HG03378 (cell line): ENCODE measurements at regions not wholly inside any gene's neighbourhood (a gene's known extent, or its start where the extent isn't known, plus 50 kb on each side); places are given as distances from the start of the nearest gene placed in this dataset.

ENCODE experiments used
- ATAC-seq: cut with Tn5 transposase; IDR thresholded peaks from one replicate; pipeline ENCODE4 v1.9.1; 2021; ENCODE audit warnings: mild to moderate bottlenecking, moderate library complexity; ENCODE audit not compliant: unreplicated experiment

DNA sequence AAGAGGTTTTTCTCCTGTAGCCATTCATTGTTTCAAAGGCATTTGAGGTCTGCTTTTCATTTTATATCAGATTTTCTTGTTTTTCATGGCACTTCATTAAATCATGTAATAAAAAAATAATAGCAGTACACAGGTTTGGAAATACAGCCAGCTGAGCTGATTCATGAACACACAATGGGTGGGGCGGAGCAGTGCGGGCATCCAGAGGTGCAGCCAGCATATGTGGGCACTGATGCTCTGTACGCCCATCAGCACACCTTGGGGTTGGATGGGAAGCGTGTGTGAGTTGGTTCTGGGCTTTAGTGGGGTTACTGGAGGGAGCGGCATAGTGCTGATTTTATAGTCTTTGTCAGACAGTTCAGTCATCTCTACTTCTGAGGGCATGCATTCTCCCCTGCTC lies 54.2 kb upstream of the IRX4 start:
- no peak for ATAC-seq

DNA sequence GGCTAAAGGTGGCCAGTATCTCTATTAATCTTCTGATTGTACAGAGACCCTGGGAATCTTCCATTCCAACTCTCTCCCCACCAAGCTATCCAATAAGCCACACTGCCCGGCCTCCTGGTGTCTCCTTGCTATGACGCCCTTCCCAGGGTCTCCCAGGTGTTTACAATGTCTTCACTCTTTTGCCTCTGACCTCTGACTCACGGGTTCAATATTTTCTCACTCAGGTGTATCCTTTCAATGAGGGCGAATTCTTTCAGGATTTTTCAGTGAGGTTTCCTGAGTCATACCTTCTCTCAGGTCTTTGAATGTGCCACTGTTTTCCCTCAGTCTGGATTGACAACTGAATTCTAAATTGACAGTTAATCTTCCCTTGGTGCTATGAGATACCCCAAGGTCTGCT lies 53.7 kb upstream of the IRX4 start:
- no peak for ATAC-seq

DNA sequence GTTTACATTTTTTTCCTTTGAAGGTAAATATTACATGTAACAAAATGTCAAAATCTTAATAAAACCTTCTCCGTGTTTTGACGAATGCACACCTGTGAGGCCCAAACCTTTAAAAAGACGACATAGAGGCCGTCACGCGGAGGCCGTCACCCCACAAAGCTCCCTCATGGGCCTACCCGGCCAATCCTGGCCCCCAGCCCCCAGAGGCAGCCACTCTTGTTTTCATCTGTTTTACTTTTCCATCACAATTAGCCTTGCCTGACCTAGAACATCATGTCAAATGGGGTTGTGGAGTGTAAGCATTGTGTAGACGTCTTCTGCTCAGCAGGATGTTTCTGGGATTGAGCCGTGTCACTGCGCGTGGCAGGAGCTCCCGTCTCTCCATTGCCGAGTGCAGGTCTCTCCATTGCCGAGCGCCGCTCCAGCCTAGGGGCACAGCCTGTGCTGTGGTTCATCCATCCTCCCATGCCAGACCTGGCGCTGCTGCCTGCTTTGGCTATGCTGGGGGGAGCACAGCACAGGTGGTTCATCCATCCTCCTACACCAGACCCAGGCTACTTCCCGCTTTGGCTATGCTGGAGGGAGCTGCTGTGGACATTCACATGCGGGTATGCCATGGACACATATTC lies 52.2 kb upstream of the IRX4 start:
- ATAC-seq, result no peak

- ATAC-seq, result no peak
These were observed 51.3 kb upstream of the IRX4 start for GRCh38 chr5:1934056-1934394.

DNA sequence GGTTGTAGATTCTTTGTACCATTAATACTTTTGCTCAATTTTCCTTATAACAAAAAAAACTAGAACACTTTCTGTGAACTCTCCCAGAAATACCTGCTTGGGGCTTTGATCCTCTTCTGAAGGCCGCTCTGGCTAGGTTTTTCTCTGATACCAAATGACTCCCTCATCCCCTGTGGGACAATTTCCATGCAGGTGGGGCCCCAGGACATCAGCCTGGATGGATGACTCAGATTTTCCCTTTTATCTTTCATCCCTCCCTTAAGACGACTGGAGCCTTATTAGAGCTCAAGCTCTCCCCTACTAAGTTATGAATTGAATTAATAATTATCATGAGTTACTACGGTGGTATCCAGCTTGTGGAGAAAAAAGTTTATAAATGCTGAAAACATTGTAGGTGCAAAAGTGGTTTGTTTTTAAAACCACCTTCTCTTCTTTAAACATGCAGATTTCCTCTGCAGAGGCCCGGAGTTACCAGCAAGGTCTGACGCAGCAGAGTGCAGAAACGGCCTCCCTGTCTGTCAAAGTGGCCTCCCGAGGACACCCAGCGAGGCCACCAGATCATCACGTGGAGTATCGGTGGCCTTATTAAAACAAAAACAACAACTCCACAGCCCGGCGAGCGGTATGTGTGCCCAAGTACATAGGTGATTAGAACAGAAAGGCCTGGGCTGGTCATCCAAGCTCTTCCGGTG lies 50.8 kb upstream of the IRX4 start:
- ATAC-seq, result no peak
